Activated CD4-positive, alpha-beta T cell treated with anti-CD3 and anti-CD28 coated beads, Interleukin-2, amount 50 U/mL, for 4 hours (primary cell): ENCODE measurements at regions not wholly inside any gene's neighbourhood (a gene's known extent, or its start where the extent isn't known, plus 50 kb on each side); places are given as distances from the start of the nearest gene placed in this dataset.

Experiments used
- DNase-seq, 2 experiments: peaks; one replicate each; pipeline ENCODE4 v3.0.0-alpha.2; 2020

GRCh38 chr2:128403814-128404708 is 85.4 kb upstream of the HS6ST1 start:
- no peak for DNase-seq

GRCh38 chr2:128404709-128405466 is 86.2 kb upstream of the HS6ST1 start:
- DNase-seq = no peak

- DNase-seq = no peak
Observed at GRCh38 chr2:128405467-128405900, 86.8 kb upstream of the HS6ST1 start.

GRCh38 chr2:128405981-128406613 is 87.4 kb upstream of the HS6ST1 start:
- no peak for DNase-seq

GRCh38 chr2:128406736-128407554 is 88.3 kb upstream of the HS6ST1 start:
- DNase-seq = no peak

- DNase-seq = no peak
Observed at GRCh38 chr2:128408349-128409305, 90.0 kb upstream of the HS6ST1 start.

- DNase-seq = no peak
Observed at GRCh38 chr2:128409326-128410034, 90.8 kb upstream of the HS6ST1 start.

- no peak for DNase-seq
Observed at GRCh38 chr2:128410035-128410757, 91.5 kb upstream of the HS6ST1 start.

GRCh38 chr2:128410758-128411215 is 92.1 kb upstream of the HS6ST1 start:
- DNase-seq = no peak

- no peak for DNase-seq
Observed at GRCh38 chr2:128411431-128411830, 92.8 kb upstream of the HS6ST1 start.

GRCh38 chr2:128412181-128412871 is 93.7 kb upstream of the HS6ST1 start:
- no peak for DNase-seq

GRCh38 chr2:128413014-128413717 is 94.5 kb upstream of the HS6ST1 start:
- no peak for DNase-seq

- DNase-seq = no peak
Observed at GRCh38 chr2:128413718-128414341, 95.2 kb upstream of the HS6ST1 start.

GRCh38 chr2:128414351-128414750 is 95.7 kb upstream of the HS6ST1 start:
- no peak for DNase-seq

GRCh38 chr2:128414946-128415778 is 96.5 kb upstream of the HS6ST1 start:
- no peak for DNase-seq

- no peak for DNase-seq
Observed at GRCh38 chr2:128415779-128416061, 97.1 kb upstream of the HS6ST1 start.

- DNase-seq = no peak
Observed at GRCh38 chr2:128416109-128416785, 97.6 kb upstream of the HS6ST1 start.
